H9 (cell line): ENCODE measurements at regions not wholly inside any gene's neighbourhood (a gene's known extent, or its start where the extent isn't known, plus 50 kb on each side); places are given as distances from the start of the nearest gene placed in this dataset.

Source experiments
- DNase-seq: peaks from one replicate; pipeline ENCODE4 v3.0.0-alpha.2; 2017
- H2AFZ ChIP-seq: one replicate; pipeline ENCODE4 v1.6.1; 2013; ENCODE audit warnings: mild to moderate bottlenecking, low read length, control low read depth, moderate library complexity
- H2AK5ac ChIP-seq: 2 replicates; pipeline ENCODE4 v1.6.1; 2013; ENCODE audit warnings: low read length, control low read depth, mixed read lengths; ENCODE audit not compliant: insufficient read length
- H2BK120ac ChIP-seq: one replicate; pipeline ENCODE4 v1.6.1; 2013; ENCODE audit warnings: low read depth, mild to moderate bottlenecking, low read length, control low read depth, inconsistent platforms; ENCODE audit not compliant: poor library complexity, severe bottlenecking
- H2BK12ac ChIP-seq: 2 replicates; pipeline ENCODE4 v1.6.1; 2013; ENCODE audit warnings: low read length, control low read depth, mixed read lengths, low read depth; ENCODE audit not compliant: insufficient read length
- H2BK15ac ChIP-seq: 2 replicates; pipeline ENCODE4 v1.6.1; 2013; ENCODE audit warnings: low read depth, low read length, control low read depth
- H2BK20ac ChIP-seq: one replicate; pipeline ENCODE4 v1.6.1; 2013; ENCODE audit warnings: low read depth, mild to moderate bottlenecking, low read length, control low read depth, inconsistent platforms; ENCODE audit not compliant: poor library complexity, severe bottlenecking
- H2BK5ac ChIP-seq: 2 replicates; pipeline ENCODE4 v1.6.1; 2013; ENCODE audit warnings: low read length, control low read depth, mixed read lengths; ENCODE audit not compliant: insufficient read length
- H3K14ac ChIP-seq: 2 replicates; pipeline ENCODE4 v1.6.1; 2013; ENCODE audit warnings: low read length, control low read depth; ENCODE audit not compliant: insufficient read depth
- H3K18ac ChIP-seq: 2 replicates; pipeline ENCODE4 v1.6.1; 2013; ENCODE audit warnings: low read depth, mild to moderate bottlenecking, mixed read lengths, low read length, control low read depth; ENCODE audit not compliant: insufficient read length
- H3K23ac ChIP-seq: 2 replicates; pipeline ENCODE4 v1.6.1; 2013; ENCODE audit warnings: low read length, control low read depth, mixed read lengths, low read depth; ENCODE audit not compliant: insufficient read length
- H3K23me2 ChIP-seq: 2 replicates; pipeline ENCODE4 v1.6.1; 2013; ENCODE audit warnings: low read depth, mild to moderate bottlenecking, mixed read lengths, low read length, control low read depth; ENCODE audit not compliant: insufficient read length, poor library complexity, severe bottlenecking
- H3K27ac ChIP-seq: 2 replicates; pipeline ENCODE4 v1.5.1; 2013; ENCODE audit warnings: low read length, control low read depth, mixed read lengths, low read depth; ENCODE audit not compliant: insufficient read length
- H3K27me3 ChIP-seq: 2 replicates; pipeline ENCODE4 v1.6.1; 2013; ENCODE audit warnings: low read length, control low read depth, inconsistent platforms; ENCODE audit not compliant: insufficient read depth
- H3K4ac ChIP-seq: 2 replicates; pipeline ENCODE4 v1.6.1; 2013; ENCODE audit warnings: low read depth, mild to moderate bottlenecking, control low read depth, inconsistent platforms, low read length, moderate library complexity
- H3K4me1 ChIP-seq: 2 replicates; pipeline ENCODE4 v1.6.1; 2013; ENCODE audit warnings: low read length, control low read depth, inconsistent platforms; ENCODE audit not compliant: insufficient read depth
- H3K4me2 ChIP-seq: 2 replicates; pipeline ENCODE4 v1.6.1; 2013; ENCODE audit warnings: low read length, control low read depth, mixed read lengths; ENCODE audit not compliant: insufficient read length, insufficient read depth
- H3K56ac ChIP-seq: 2 replicates; pipeline ENCODE4 v1.6.1; 2013; ENCODE audit warnings: low read depth, mild to moderate bottlenecking, mixed read lengths, low read length, control low read depth; ENCODE audit not compliant: insufficient read length
- H3K79me1 ChIP-seq: 2 replicates; pipeline ENCODE4 v1.6.1; 2013; ENCODE audit warnings: low read depth, mild to moderate bottlenecking, moderate library complexity, low read length, control low read depth, inconsistent platforms; ENCODE audit not compliant: insufficient read depth, poor library complexity, severe bottlenecking
- H3K79me2 ChIP-seq: 2 replicates; pipeline ENCODE4 v1.6.1; 2013; ENCODE audit warnings: low read length, control low read depth, inconsistent platforms; ENCODE audit not compliant: insufficient read depth
- H3K9ac ChIP-seq: 2 replicates; pipeline ENCODE4 v1.6.1; 2013; ENCODE audit warnings: low read length, control low read depth, mixed read lengths; ENCODE audit not compliant: insufficient read length; ENCODE audit errors: extremely low read depth
- H3K9me3 ChIP-seq: one replicate; pipeline ENCODE4 v1.6.1; 2013; ENCODE audit warnings: low read depth, low read length, inconsistent platforms; ENCODE audit not compliant: control insufficient read depth
- H3T11ph ChIP-seq: one replicate; pipeline ENCODE4 v1.6.1; 2013; ENCODE audit warnings: mild to moderate bottlenecking, low read length, control low read depth, inconsistent platforms
- H4K20me1 ChIP-seq: one replicate; pipeline ENCODE4 v1.6.1; 2013; ENCODE audit not compliant: control insufficient read depth, insufficient read length, insufficient read depth
- H4K5ac ChIP-seq: 2 replicates; pipeline ENCODE4 v1.6.1; 2013; ENCODE audit warnings: low read depth, mild to moderate bottlenecking, mixed read lengths, low read length, control low read depth; ENCODE audit not compliant: insufficient read length
- H4K8ac ChIP-seq: replicated peaks from 2 replicates; pipeline ENCODE4 v1.6.1; 2013; ENCODE audit warnings: low read length, control low read depth, mixed read lengths, low read depth; ENCODE audit not compliant: insufficient read length
- H4K91ac ChIP-seq: 2 replicates; pipeline ENCODE4 v1.6.1; 2013; ENCODE audit warnings: low read depth, mild to moderate bottlenecking, moderate library complexity, mixed read lengths, low read length, control low read depth; ENCODE audit not compliant: insufficient read length
- H3K27ac Mint-ChIP-seq, 3 experiments: 2 replicates in 2 of 3; 3 replicates in 1 of 3; pipeline ENCODE4 v1.8.0; 2020 to 2021; ENCODE audit warnings: mixed read lengths in 3 of 3, mild to moderate bottlenecking in 1 of 3, moderate library complexity in 1 of 3
- H3K27me3 Mint-ChIP-seq: 2 replicates; pipeline ENCODE4 v1.8.0; 2021; ENCODE audit warnings: low read depth, mild to moderate bottlenecking, moderate library complexity, mixed read lengths
- H3K36me3 Mint-ChIP-seq, 3 experiments: 2 replicates in 2 of 3; 3 replicates in 1 of 3; pipeline ENCODE4 v1.8.0; 2020 to 2021; ENCODE audit warnings: low read depth in 3 of 3, mixed read lengths in 3 of 3; ENCODE audit not compliant: insufficient read depth in 1 of 3
- H3K4me1 Mint-ChIP-seq, 2 experiments: 2 replicates each; pipeline ENCODE4 v1.8.0; 2020; ENCODE audit warnings: mixed read lengths in 2 of 2
- H3K4me3 Mint-ChIP-seq, 2 experiments: 2 replicates in 1 of 2; 3 replicates in 1 of 2; pipeline ENCODE4 v1.8.0; 2020 to 2021; ENCODE audit warnings: mild to moderate bottlenecking in 2 of 2, mixed read lengths in 2 of 2, moderate library complexity in 1 of 2
- H3K9me3 Mint-ChIP-seq, 2 experiments: 2 replicates in 1 of 2; 3 replicates in 1 of 2; pipeline ENCODE4 v1.8.0; 2020; ENCODE audit warnings: mild to moderate bottlenecking in 2 of 2, mixed read lengths in 2 of 2, moderate library complexity in 1 of 2
- WGBS: extraction: QIAGEN DNeasy Blood & Tissue Kit; methylation state at CpG from one replicate; pipeline ENCODE4 v1.1.7; 2013; ENCODE audit warnings: missing lambda C conversion rate, low lambda C conversion rate, mixed read lengths; ENCODE audit not compliant: insufficient read length; ENCODE audit errors: extremely low coverage; 5-methylcytosine and 5-hydroxymethylcytosine counted together
- TF ChIP-seq, protein P1 (sequence below): fragments of 200-600 bp; sonication (generic); conservative IDR thresholded peaks from 3 replicates; pipeline ENCODE4 v1.8.0; 2021; ENCODE audit warnings: antibody characterized with exemption, mild to moderate bottlenecking

DNA sequence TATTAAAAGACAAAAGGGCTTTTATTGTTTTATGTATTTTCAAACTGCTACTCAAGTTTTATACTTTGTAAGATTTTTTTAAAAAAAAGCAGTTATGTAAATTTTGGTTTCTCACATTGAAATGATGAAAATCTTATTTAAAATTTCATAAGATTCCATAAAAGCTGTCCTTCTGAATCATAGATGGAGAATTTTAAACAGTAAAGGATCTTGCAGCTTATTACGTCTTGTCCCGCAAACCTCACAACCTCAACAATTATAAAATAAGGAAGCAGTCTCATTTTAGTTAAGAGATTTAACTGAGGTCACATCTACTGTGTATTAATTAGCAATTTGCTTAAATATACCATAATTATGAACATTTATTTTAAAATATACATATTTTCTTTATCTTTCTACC lies 581.0 kb upstream of the SPRY2 start:
- Histone ChIP-seq H3K4me2 (no peak overlapping the region), H2BK15ac (no peak overlapping the region), H3K18ac (no peak overlapping the region), H2BK12ac (no peak overlapping the region), H2BK120ac (no peak overlapping the region), H4K20me1 (no peaks in the 10 kb centered on the region), H3K9me3 (no peaks in the 10 kb centered on the region), H3K14ac (no peak overlapping the region), H3K9ac (no peak overlapping the region), H2AK5ac (no peak overlapping the region), H3T11ph (no peak overlapping the region), H3K56ac (no peak overlapping the region), H3K4ac (no peak overlapping the region), H3K23ac (no peak overlapping the region), H3K27ac (no peak overlapping the region), H4K8ac (no peak overlapping the region), H3K27me3 (no peaks in the 10 kb centered on the region), H4K5ac (no peak overlapping the region), H2BK20ac (no peak overlapping the region), H2BK5ac (no peak overlapping the region), H4K91ac (no peak overlapping the region), H3K79me2 (no peaks in the 10 kb centered on the region), H3K79me1 (no peaks in the 10 kb centered on the region), H3K23me2 (no peaks in the 10 kb centered on the region), H2AFZ (no peak overlapping the region), H3K4me1 (no peaks in the 10 kb centered on the region)
- no peaks in the 10 kb centered on the region for H3K9me3 Mint-ChIP-seq
- H3K4me3 Mint-ChIP-seq, result no peak overlapping the region
- TF ChIP-seq, protein P1, sequence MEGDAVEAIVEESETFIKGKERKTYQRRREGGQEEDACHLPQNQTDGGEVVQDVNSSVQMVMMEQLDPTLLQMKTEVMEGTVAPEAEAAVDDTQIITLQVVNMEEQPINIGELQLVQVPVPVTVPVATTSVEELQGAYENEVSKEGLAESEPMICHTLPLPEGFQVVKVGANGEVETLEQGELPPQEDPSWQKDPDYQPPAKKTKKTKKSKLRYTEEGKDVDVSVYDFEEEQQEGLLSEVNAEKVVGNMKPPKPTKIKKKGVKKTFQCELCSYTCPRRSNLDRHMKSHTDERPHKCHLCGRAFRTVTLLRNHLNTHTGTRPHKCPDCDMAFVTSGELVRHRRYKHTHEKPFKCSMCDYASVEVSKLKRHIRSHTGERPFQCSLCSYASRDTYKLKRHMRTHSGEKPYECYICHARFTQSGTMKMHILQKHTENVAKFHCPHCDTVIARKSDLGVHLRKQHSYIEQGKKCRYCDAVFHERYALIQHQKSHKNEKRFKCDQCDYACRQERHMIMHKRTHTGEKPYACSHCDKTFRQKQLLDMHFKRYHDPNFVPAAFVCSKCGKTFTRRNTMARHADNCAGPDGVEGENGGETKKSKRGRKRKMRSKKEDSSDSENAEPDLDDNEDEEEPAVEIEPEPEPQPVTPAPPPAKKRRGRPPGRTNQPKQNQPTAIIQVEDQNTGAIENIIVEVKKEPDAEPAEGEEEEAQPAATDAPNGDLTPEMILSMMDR, result no peak
- no peaks in the 10 kb centered on the region for H3K36me3 Mint-ChIP-seq
- H3K4me1 Mint-ChIP-seq, result no peaks in the 10 kb centered on the region
- no peaks in the 10 kb centered on the region for H3K27me3 Mint-ChIP-seq
- WGBS, result no CpG with 5 or more reads among the region's 2 CpGs
- DNase-seq, result no peak
- H3K27ac Mint-ChIP-seq, result no peak overlapping the region
